Breast epithelium (tissue), 3 donors: ENCODE measurements at regions not wholly inside any gene's neighbourhood (a gene's known extent, or its start where the extent isn't known, plus 50 kb on each side); places are given as distances from the start of the nearest gene placed in this dataset.

Source experiments
- POLR2AphosphoS5 ChIP-seq, 3 donors: sonication (generic); formaldehyde crosslinking; IDR thresholded peaks; one replicate each; pipeline ENCODE4 v1.6.1; 2017; ENCODE audit warnings: antibody characterized with exemption in 3 of 3
- TF ChIP-seq, protein P1 (sequence below), 3 donors: fragments of 450-650 bp; IDR thresholded peaks; one replicate each; pipeline ENCODE4 v1.5.1; 2016 to 2017; ENCODE audit warnings: antibody characterized with exemption in 3 of 3, mild to moderate bottlenecking in 3 of 3, moderate library complexity in 3 of 3

DNA sequence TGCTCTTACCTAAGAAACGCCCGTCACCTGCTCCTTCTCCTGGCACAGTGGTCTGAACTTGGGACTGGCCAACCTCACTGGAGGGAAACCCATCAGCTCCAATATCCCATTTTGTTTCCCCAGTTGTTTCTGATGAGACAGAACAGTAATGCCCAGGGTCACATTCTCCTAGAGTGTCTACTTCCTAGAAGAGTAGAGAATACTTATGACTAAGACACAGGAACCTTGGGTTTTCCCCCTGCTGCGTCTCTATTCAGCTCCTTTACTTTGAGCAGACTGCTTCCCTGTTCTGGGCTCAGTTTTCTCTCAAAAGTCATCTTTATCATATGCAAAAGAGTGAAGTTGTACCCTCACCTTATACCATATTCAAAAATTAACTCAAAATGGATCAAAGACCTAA lies 79.4 kb downstream of the POLR2M start:
- TF ChIP-seq, protein P1, sequence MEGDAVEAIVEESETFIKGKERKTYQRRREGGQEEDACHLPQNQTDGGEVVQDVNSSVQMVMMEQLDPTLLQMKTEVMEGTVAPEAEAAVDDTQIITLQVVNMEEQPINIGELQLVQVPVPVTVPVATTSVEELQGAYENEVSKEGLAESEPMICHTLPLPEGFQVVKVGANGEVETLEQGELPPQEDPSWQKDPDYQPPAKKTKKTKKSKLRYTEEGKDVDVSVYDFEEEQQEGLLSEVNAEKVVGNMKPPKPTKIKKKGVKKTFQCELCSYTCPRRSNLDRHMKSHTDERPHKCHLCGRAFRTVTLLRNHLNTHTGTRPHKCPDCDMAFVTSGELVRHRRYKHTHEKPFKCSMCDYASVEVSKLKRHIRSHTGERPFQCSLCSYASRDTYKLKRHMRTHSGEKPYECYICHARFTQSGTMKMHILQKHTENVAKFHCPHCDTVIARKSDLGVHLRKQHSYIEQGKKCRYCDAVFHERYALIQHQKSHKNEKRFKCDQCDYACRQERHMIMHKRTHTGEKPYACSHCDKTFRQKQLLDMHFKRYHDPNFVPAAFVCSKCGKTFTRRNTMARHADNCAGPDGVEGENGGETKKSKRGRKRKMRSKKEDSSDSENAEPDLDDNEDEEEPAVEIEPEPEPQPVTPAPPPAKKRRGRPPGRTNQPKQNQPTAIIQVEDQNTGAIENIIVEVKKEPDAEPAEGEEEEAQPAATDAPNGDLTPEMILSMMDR (IDR thresholded peaks at IDR 0.05), result no peak
- no peak for TF ChIP-seq POLR2AphosphoS5 (IDR thresholded peaks at IDR 0.05)
